ENCODE measurements at regions not wholly inside any gene's neighbourhood (a gene's known extent, or its start where the extent isn't known, plus 50 kb on each side); places are given as distances from the start of the nearest gene placed in this dataset.

- no peak for DNase-seq (ENCODE audit: low read depth)
- no peak overlapping the region for H3K4me3 ChIP-seq (ENCODE audit: low read depth, low read length)
- no peak for TF ChIP-seq CTCF (IDR thresholded peaks at IDR 0.05; ENCODE audit: insufficient read depth, low read depth, low read length)
Observed at GRCh38 chr2:150983314-150983897, 278.3 kb downstream of the RBM43 start.

DNA sequence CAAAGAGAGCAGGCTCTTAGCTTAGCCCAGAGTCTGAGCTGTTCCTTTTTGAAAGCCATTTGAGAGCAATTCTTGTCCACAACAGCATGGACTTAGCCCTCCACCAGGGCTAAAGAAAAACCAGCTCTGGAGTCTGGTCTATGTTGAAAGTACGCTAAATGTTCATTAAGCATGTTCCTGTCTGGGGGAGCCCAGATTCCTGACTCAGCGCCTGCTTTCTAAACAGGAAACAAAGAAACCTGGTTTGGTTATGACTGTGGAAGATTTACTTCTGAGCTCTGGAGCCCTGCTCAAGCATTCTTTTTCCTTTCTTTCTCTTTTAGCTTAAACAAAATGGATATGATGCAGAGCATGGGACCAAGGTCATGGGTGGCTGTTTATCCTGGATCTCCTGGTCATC lies 279.8 kb downstream of the RBM43 start:
- peak; percentile 76 for DNase-seq (ENCODE audit: low read depth)
- no peak for TF ChIP-seq CTCF (IDR thresholded peaks at IDR 0.05; ENCODE audit: insufficient read depth, low read depth, low read length)
- H3K4me3 ChIP-seq (ENCODE audit: low read depth, low read length), result no peak overlapping the region

DNA sequence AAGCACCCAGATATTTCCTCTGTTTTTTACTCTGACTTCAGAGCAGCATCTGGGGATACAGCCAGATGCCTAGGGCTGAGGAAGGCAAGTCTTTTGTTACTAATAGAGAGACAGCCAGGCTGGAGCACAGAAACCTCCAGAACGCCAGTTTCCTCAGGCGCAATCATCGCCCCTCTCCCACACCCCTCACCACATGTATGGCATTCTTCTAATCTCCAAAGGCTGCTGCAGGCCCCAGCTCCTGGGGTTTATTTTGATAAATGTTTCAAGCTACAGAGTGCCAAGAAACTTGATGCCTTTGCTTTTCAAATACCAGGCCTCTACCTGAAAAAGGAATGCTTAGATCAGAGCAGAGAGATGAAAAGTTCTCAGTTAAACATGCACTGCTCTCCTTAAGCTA lies 283.6 kb downstream of the RBM43 start:
- H3K4me3 ChIP-seq (ENCODE audit: low read depth, low read length), result no peak overlapping the region
- no peak for DNase-seq (ENCODE audit: low read depth)
- no peak for TF ChIP-seq CTCF (IDR thresholded peaks at IDR 0.05; ENCODE audit: insufficient read depth, low read depth, low read length)

DNA sequence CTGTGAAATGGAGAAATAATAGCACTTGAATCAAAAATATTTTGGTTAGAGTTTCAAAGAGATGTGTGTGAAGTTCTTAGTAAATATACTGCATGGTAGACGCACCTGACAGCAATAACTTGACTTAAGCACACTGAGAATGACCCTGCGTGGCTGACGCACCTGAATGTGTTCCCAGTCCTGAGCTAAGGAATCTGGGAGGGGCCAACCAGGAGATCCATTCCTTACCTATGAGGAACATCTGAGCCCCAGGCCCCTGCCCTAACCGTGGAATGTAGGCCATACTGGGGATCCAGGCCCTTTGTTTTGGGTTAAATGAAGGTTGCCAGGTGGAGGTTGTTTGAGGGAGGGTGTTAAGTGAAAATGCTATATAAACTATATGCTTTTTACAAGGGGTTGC lies 284.4 kb downstream of the RBM43 start:
- H3K4me3 ChIP-seq (ENCODE audit: low read depth, low read length), result no peak overlapping the region
- TF ChIP-seq CTCF (IDR thresholded peaks at IDR 0.05; ENCODE audit: insufficient read depth, low read depth, low read length), result no peak
- DNase-seq (ENCODE audit: low read depth), result no peak

GRCh38 chr2:150976604-150977003 lies 285.1 kb downstream of the RBM43 start:
- no peak overlapping the region for H3K4me3 ChIP-seq (ENCODE audit: low read depth, low read length)
- DNase-seq (ENCODE audit: low read depth), result no peak
- TF ChIP-seq CTCF (IDR thresholded peaks at IDR 0.05; ENCODE audit: insufficient read depth, low read depth, low read length), result no peak

GRCh38 chr2:150974864-150975263 lies 286.8 kb downstream of the RBM43 start:
- no peak for TF ChIP-seq CTCF (IDR thresholded peaks at IDR 0.05; ENCODE audit: insufficient read depth, low read depth, low read length)
- peak; percentile 92 for DNase-seq (ENCODE audit: low read depth)
- H3K4me3 ChIP-seq (ENCODE audit: low read depth, low read length), result no peak overlapping the region

DNA sequence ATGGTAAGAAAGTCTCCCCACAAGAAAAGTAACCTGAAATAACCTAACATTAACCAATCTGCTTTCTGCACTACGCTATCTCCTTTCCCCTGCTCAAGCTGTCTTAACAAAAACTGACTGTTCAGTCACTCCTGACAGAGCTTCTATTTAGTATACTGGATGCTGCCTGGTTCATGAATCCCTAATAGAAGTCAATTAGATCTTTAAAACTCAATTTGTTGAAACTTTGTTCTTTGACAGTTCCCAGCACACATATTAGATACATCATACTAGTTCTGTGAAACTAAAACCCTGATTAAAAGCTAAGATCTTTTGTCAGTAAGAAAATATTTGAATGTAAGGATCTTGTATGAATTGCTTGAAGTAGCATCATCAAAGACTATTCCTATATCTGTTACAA lies 287.4 kb downstream of the RBM43 start:
- no peak for DNase-seq (ENCODE audit: low read depth)
- H3K4me3 ChIP-seq (ENCODE audit: low read depth, low read length), result no peak overlapping the region
- TF ChIP-seq CTCF (IDR thresholded peaks at IDR 0.05; ENCODE audit: insufficient read depth, low read depth, low read length), result no peak
